H1 (cell line): ENCODE measurements at regions not wholly inside any gene's neighbourhood (a gene's known extent, or its start where the extent isn't known, plus 50 kb on each side); places are given as distances from the start of the nearest gene placed in this dataset.

Experiments
- CTCF ChIA-PET: fragments of 300-600 bp; sonication (Branson Sonifier 250); formaldehyde crosslinking; loops from one replicate; lab custom pipeline; 2021; ENCODE audit not compliant: partially characterized antibody; lab: Charles Lee
- POLR2A ChIA-PET: fragments of 300-600 bp; sonication (Branson Sonifier 250); formaldehyde crosslinking; loops from one replicate; lab custom pipeline; 2021; ENCODE audit warnings: inconsistent platforms; ENCODE audit not compliant: partially characterized antibody; lab: Charles Lee
- DNase-seq, 2 experiments: peaks; one replicate each; pipeline versions ENCODE4 v3.0.0 to v3.0.0-alpha.2; 2010 to 2022; ENCODE audit warnings: low spot score in 2 of 2, low read depth in 1 of 2, mixed read lengths in 1 of 2
- FAIRE-seq: peaks from 2 replicates; lab custom pipeline; 2011; peaks lifted over from hg19 to GRCh38; lab: Jason Lieb, UNC
- H2AFZ ChIP-seq: 2 replicates; pipeline ENCODE4 v1.8.1; 2012; ENCODE audit warnings: low read length, inconsistent platforms
- H2AK5ac ChIP-seq: 2 replicates; pipeline ENCODE4 v1.6.1; 2013; ENCODE audit warnings: low read depth, low read length
- H2BK120ac ChIP-seq: replicated peaks from 2 replicates; pipeline ENCODE3; 2013; ENCODE audit warnings: low read depth, low read length, inconsistent platforms
- H2BK12ac ChIP-seq: 2 replicates; pipeline ENCODE4 v1.6.1; 2013; ENCODE audit warnings: low read depth, low read length
- H2BK15ac ChIP-seq: 2 replicates; pipeline ENCODE4 v1.6.1; 2013; ENCODE audit warnings: low read length
- H2BK20ac ChIP-seq: 2 replicates; pipeline ENCODE4 v1.6.1; 2013; ENCODE audit warnings: low read length
- H2BK5ac ChIP-seq: 2 replicates; pipeline ENCODE4 v1.6.1; 2013; ENCODE audit warnings: low read depth, low read length
- H3K14ac ChIP-seq: 2 replicates; pipeline ENCODE4 v1.6.1; 2013; ENCODE audit warnings: inconsistent platforms; ENCODE audit not compliant: insufficient read length
- H3K18ac ChIP-seq: 2 replicates; pipeline ENCODE4 v1.6.1; 2013; ENCODE audit warnings: low read length; ENCODE audit errors: extremely low read depth
- H3K23ac ChIP-seq: 2 replicates; pipeline ENCODE4 v1.6.1; 2013; ENCODE audit warnings: inconsistent platforms; ENCODE audit not compliant: insufficient read length
- H3K23me2 ChIP-seq: 2 replicates; pipeline ENCODE4 v1.6.1; 2013; ENCODE audit warnings: low read depth, low read length
- H3K27ac ChIP-seq: 2 replicates; pipeline ENCODE4 v1.6.1; 2011; ENCODE audit warnings: low read depth, low read length, inconsistent platforms
- H3K27me3 ChIP-seq, 4 experiments: replicated peaks in 1 of 4; 1 replicate in 1 of 4; 2 replicates in 3 of 4; pipeline versions ENCODE4 v1.6.1 to v1.8.1; 2011 to 2013; ENCODE audit warnings: low read length in 3 of 4, mild to moderate bottlenecking in 3 of 4, inconsistent platforms in 2 of 4, mixed read lengths in 2 of 4, moderate library complexity in 1 of 4; ENCODE audit not compliant: control insufficient read depth in 3 of 4, insufficient read depth in 3 of 4; ENCODE audit errors: extremely low read depth in 1 of 4
- H3K36me3 ChIP-seq, 4 experiments: 2 replicates each; pipeline versions ENCODE4 v1.6.1 to v1.8.1; 2011 to 2013; ENCODE audit warnings: mild to moderate bottlenecking in 4 of 4, low read length in 3 of 4, moderate library complexity in 2 of 4, control low read depth in 1 of 4, inconsistent platforms in 1 of 4; ENCODE audit not compliant: insufficient read depth in 4 of 4, control insufficient read depth in 2 of 4
- H3K4ac ChIP-seq: replicated peaks from 2 replicates; pipeline ENCODE3; 2013; ENCODE audit warnings: low read length, low read depth, mixed read lengths, inconsistent platforms; ENCODE audit not compliant: insufficient read length
- H3K4me1 ChIP-seq, 4 experiments: replicated peaks in 1 of 4; 1 replicate in 1 of 4; 2 replicates in 3 of 4; pipeline versions ENCODE4 v1.6.1 to v1.8.1; 2011 to 2013; ENCODE audit warnings: low read length in 3 of 4, inconsistent platforms in 2 of 4, mixed read lengths in 1 of 4; ENCODE audit not compliant: insufficient read depth in 4 of 4, control insufficient read depth in 3 of 4
- H3K4me2 ChIP-seq, 2 experiments: 2 replicates each; pipeline versions ENCODE4 v1.6.1 to v1.8.1; 2011 to 2013; ENCODE audit warnings: low read depth in 2 of 2, low read length in 2 of 2, control low read depth in 1 of 2, inconsistent platforms in 1 of 2, mild to moderate bottlenecking in 1 of 2; ENCODE audit not compliant: insufficient read depth in 1 of 2
- H3K4me3 ChIP-seq, 4 experiments: fragments of 200-600, 300-600 bp in 1 of 4; sonication (generic), shearing (Covaris generic), sonication (Bioruptor Twin) in 1 of 4; 2 replicates each; pipeline versions ENCODE4 v1.5.1 to v1.8.1; 2011 to 2016; ENCODE audit warnings: low read length in 4 of 4, low read depth in 3 of 4, control low read depth in 2 of 4, inconsistent platforms in 2 of 4, mild to moderate bottlenecking in 2 of 4, mixed read lengths in 1 of 4, moderate library complexity in 1 of 4; ENCODE audit not compliant: insufficient read depth in 2 of 4; ENCODE audit errors: extremely low read depth in 1 of 4
- H3K56ac ChIP-seq: replicated peaks from 2 replicates; pipeline ENCODE3; 2013; ENCODE audit warnings: low read depth, mild to moderate bottlenecking, mixed read lengths, low read length, inconsistent platforms; ENCODE audit not compliant: insufficient read length
- H3K79me1 ChIP-seq: 2 replicates; pipeline ENCODE4 v1.6.1; 2013; ENCODE audit warnings: low read depth, low read length, control low read depth
- H3K79me2 ChIP-seq, 2 experiments: 2 replicates each; pipeline versions ENCODE4 v1.6.1 to v1.8.1; 2012 to 2013; ENCODE audit warnings: low read length in 2 of 2, mild to moderate bottlenecking in 2 of 2, inconsistent platforms in 1 of 2; ENCODE audit not compliant: insufficient read depth in 2 of 2, control insufficient read depth in 1 of 2
- H3K9ac ChIP-seq, 4 experiments: replicated peaks in 1 of 4; 1 replicate in 1 of 4; 2 replicates in 3 of 4; pipeline versions ENCODE4 v1.6.1 to v1.8.1; 2011 to 2013; ENCODE audit warnings: low read depth in 3 of 4, low read length in 3 of 4, control low read depth in 2 of 4, mild to moderate bottlenecking in 2 of 4, moderate library complexity in 2 of 4, inconsistent platforms in 1 of 4; ENCODE audit errors: extremely low read depth in 1 of 4
- H3K9me3 ChIP-seq, 2 experiments: 2 replicates each; pipeline versions ENCODE4 v1.6.1 to v1.8.1; 2012 to 2013; ENCODE audit warnings: mild to moderate bottlenecking in 2 of 2, moderate library complexity in 2 of 2, control low read depth in 1 of 2, inconsistent platforms in 1 of 2, low read depth in 1 of 2, low read length in 1 of 2, mixed read lengths in 1 of 2; ENCODE audit not compliant: insufficient read depth in 2 of 2
- H4K20me1 ChIP-seq, 2 experiments: replicated peaks in 1 of 2; 2 replicates each; pipeline versions ENCODE3 to v1.8.1; 2011 to 2013; ENCODE audit warnings: inconsistent platforms in 2 of 2, low read length in 2 of 2, mild to moderate bottlenecking in 1 of 2; ENCODE audit not compliant: insufficient read depth in 2 of 2, control insufficient read depth in 1 of 2
- H4K5ac ChIP-seq: 2 replicates; pipeline ENCODE4 v1.6.1; 2013; ENCODE audit warnings: low read length, low read depth, mixed read lengths, inconsistent platforms; ENCODE audit not compliant: insufficient read length
- H4K8ac ChIP-seq: 2 replicates; pipeline ENCODE4 v1.8.0; 2013; ENCODE audit warnings: mild to moderate bottlenecking, moderate library complexity, low read length, inconsistent platforms; ENCODE audit not compliant: insufficient read depth; ENCODE audit errors: extremely low read depth
- H4K91ac ChIP-seq: replicated peaks from 2 replicates; pipeline ENCODE3; 2013; ENCODE audit warnings: low read length, mixed read lengths, inconsistent platforms; ENCODE audit not compliant: insufficient read length
- ASH2L ChIP-seq: fragments of 200-600, 300-600 bp; sonication (generic); IDR thresholded peaks from one replicate; pipeline ENCODE4 v1.7.1; 2017; ENCODE audit warnings: low read length
- BACH1 ChIP-seq: IDR thresholded peaks from 2 replicates; pipeline ENCODE4 v1.6.1; 2012; ENCODE audit warnings: low read length, improper control_type of control experiment
- BRCA1 ChIP-seq: IDR thresholded peaks from 2 replicates; pipeline ENCODE4 v1.6.1; 2012; ENCODE audit warnings: low read depth, low read length, improper control_type of control experiment
- CHD1 ChIP-seq: IDR thresholded peaks from 2 replicates; pipeline ENCODE4 v1.6.1; 2012; ENCODE audit warnings: low read depth, low read length, improper control_type of control experiment
- EGR1 ChIP-seq: IDR thresholded peaks from 2 replicates; pipeline ENCODE4 v1.6.1; 2011; ENCODE audit warnings: low read depth, low read length, borderline replicate concordance
- GABPA ChIP-seq: IDR thresholded peaks from 2 replicates; pipeline ENCODE4 v1.6.1; 2011; ENCODE audit warnings: mild to moderate bottlenecking, low read length, moderate library complexity, borderline replicate concordance; ENCODE audit not compliant: insufficient read depth
- HDAC6 ChIP-seq: IDR thresholded peaks from one replicate; pipeline ENCODE4 v1.7.1; 2012; ENCODE audit warnings: low read depth, mild to moderate bottlenecking, inconsistent platforms, low read length, moderate library complexity
- JUN ChIP-seq: IDR thresholded peaks from 2 replicates; pipeline ENCODE4 v1.6.1; 2011; ENCODE audit warnings: low read depth, mild to moderate bottlenecking, improper control_type of control experiment, low read length
- KDM1A ChIP-seq: fragments of 200-600, 300-600 bp; sonication (generic); IDR thresholded peaks from 2 replicates; pipeline ENCODE4 v1.7.1; 2016; ENCODE audit warnings: mild to moderate bottlenecking, low read length, borderline replicate concordance
- POLR2AphosphoS5 ChIP-seq: IDR thresholded peaks from 2 replicates; pipeline ENCODE4 v1.6.1; 2011; ENCODE audit warnings: low read depth, low read length
- RFX5 ChIP-seq: IDR thresholded peaks from 2 replicates; pipeline ENCODE4 v1.6.1; 2011; ENCODE audit warnings: low read depth, low read length, improper control_type of control experiment, borderline replicate concordance
- RXRA ChIP-seq: IDR thresholded peaks from 2 replicates; pipeline ENCODE4 v1.6.1; 2011; ENCODE audit warnings: low read depth, mild to moderate bottlenecking, low read length, moderate library complexity; ENCODE audit not compliant: insufficient read depth
- SIRT6 ChIP-seq: IDR thresholded peaks from one replicate; pipeline ENCODE4 v1.7.1; 2012; ENCODE audit warnings: low read length, inconsistent platforms
- SUZ12 ChIP-seq: fragments of 200-600 bp; sonication (generic); IDR thresholded peaks from 2 replicates; pipeline ENCODE4 v1.6.1; 2012; ENCODE audit warnings: mild to moderate bottlenecking, inconsistent platforms, low read length, moderate library complexity, mixed read lengths
- TBP ChIP-seq: IDR thresholded peaks from 2 replicates; pipeline ENCODE4 v1.6.1; 2011; ENCODE audit warnings: low read depth, low read length, improper control_type of control experiment
- YY1 ChIP-seq: IDR thresholded peaks from 2 replicates; pipeline ENCODE4 v1.6.1; 2011; ENCODE audit warnings: low read depth, mild to moderate bottlenecking, low read length
- WGBS, 2 experiments: shearing (Covaris generic) in 1 of 2; methylation state at CpG; one replicate each; pipeline versions ENCODE4 v1.1.6 to v1.1.7; 2013 to 2015; ENCODE audit warnings: low lambda C conversion rate in 2 of 2, mixed read lengths in 2 of 2, inconsistent platforms in 1 of 2, low coverage in 1 of 2, missing lambda C conversion rate in 1 of 2; ENCODE audit not compliant: insufficient replicate concordance in 2 of 2, insufficient coverage in 1 of 2, insufficient read length in 1 of 2; ENCODE audit errors: extremely low coverage in 1 of 2, missing lambda C conversion rate in 1 of 2; 5-methylcytosine and 5-hydroxymethylcytosine counted together

GRCh38 chr2:63785096-63785495, 56.6 kb upstream of the UGP2 start:
- no peak overlapping the region for H3K4ac ChIP-seq
- peaks cover 0 to 23% (median 13%) of the 10 kb centered on the region in 4 experiments; a peak in 4 of 7 replicates for H3K4me1 ChIP-seq
- 17% methylated on average over 1 of the region's 1 CpG; no CpG with 5 or more reads in 1 of the 2 experiments for WGBS, 2 experiments
- H2AK5ac ChIP-seq: no peak overlapping the region
- H3K79me2 ChIP-seq: no peaks in the 10 kb centered on the region
- H4K91ac ChIP-seq: no peak overlapping the region
- ChIA-PET POLR2A (interaction anchor here (0.8 to 1.6 kb wide), 3 partner anchors 20 to 64 kb away, joined by 3 to 6 read pairs (median 3); partner anchors contain the start of gene UGP2), CTCF (interaction anchor here (0.6 to 1.4 kb wide), 4 partner anchors 32 to 125 kb away, joined by 3 to 5 read pairs (median 4); no protein-coding TSS in a partner anchor)
- no peak overlapping the region for H2BK12ac ChIP-seq
- H2BK5ac ChIP-seq: no peak overlapping the region
- H3K14ac ChIP-seq: no peak overlapping the region
- no peak overlapping the region for H2BK15ac ChIP-seq
- DNase-seq (no peak), FAIRE-seq (peak; percentile 81)
- no peaks in the 10 kb centered on the region for H3K36me3 ChIP-seq
- no peak overlapping the region for H3K9ac ChIP-seq
- no peak overlapping the region for H2BK20ac ChIP-seq
- H3K9me3 ChIP-seq: no peaks in the 10 kb centered on the region
- no peak overlapping the region; a peak in 1 of 8 replicates for H3K4me3 ChIP-seq
- H3K23ac ChIP-seq: no peak overlapping the region
- H4K8ac ChIP-seq: no peak overlapping the region
- no peak overlapping the region for H3K18ac ChIP-seq
- H4K5ac ChIP-seq: peak overlapping the region; percentile 88
- no peaks in the 10 kb centered on the region for H3K79me1 ChIP-seq
- no peak overlapping the region for H2BK120ac ChIP-seq
- H3K56ac ChIP-seq: no peak overlapping the region
- H2AFZ ChIP-seq: no peak overlapping the region
- H3K23me2 ChIP-seq: no peaks in the 10 kb centered on the region
- H3K27ac ChIP-seq: no peak overlapping the region
- H3K4me2 ChIP-seq: no peak overlapping the region
- H3K27me3 ChIP-seq: no peaks in the 10 kb centered on the region
- no peaks in the 10 kb centered on the region for H4K20me1 ChIP-seq
- TF ChIP-seq TBP: no peak
- TF ChIP-seq ASH2L: no peak
- no peak for TF ChIP-seq CHD1
- TF ChIP-seq RFX5: no peak
- TF ChIP-seq BACH1: no peak
- TF ChIP-seq EGR1: no peak
- no peak for TF ChIP-seq GABPA
- TF ChIP-seq HDAC6: no peak
- TF ChIP-seq SIRT6: no peak
- no peak for TF ChIP-seq RXRA
- TF ChIP-seq JUN: no peak
- TF ChIP-seq SUZ12: no peak
- TF ChIP-seq BRCA1: no peak
- TF ChIP-seq POLR2AphosphoS5: no peak
- no peak for TF ChIP-seq KDM1A
- TF ChIP-seq YY1: no peak
